Suppressor macrophage (primary cell): ENCODE measurements at regions not wholly inside any gene's neighbourhood (a gene's known extent, or its start where the extent isn't known, plus 50 kb on each side); places are given as distances from the start of the nearest gene placed in this dataset.
A peak's percentile ranks its signal among the peaks of the same experiment; 100 is the strongest.

Source experiments
- DNase-seq, 4 experiments: peaks; one replicate each; pipeline ENCODE4 v3.0.0-alpha.2; 2020 to 2022

DNA sequence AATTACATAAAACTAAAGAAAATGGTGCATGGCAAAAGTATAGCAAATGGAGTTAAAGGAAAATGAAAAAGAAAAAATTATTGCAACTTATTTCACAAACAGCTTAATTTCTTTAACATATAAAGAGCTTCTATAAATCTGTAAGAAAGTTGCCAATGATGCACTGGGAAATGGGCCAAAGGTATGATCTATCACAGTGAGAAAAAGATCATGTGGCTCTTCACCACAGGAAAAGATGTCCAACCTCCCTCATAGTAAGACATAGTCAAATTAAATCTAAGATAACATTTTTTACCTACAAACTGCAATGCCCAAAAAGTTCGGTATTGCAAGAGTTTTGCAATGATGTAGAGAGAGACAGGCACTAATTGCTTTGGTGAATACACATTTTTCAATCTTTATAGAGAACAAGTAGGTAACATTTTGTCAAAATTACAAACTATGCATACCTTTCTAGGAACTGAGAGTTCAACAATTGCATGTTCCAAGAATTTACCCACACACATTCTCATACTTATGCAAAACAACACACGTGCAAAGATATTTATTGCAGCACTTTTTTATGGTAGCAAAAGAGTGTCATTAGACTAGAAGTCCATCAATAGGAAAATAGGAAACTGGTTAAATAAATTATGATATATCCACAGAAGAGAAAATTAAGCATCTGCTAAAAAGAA is 372.6 kb downstream of the QKI start:
- DNase-seq = no peak

DNA sequence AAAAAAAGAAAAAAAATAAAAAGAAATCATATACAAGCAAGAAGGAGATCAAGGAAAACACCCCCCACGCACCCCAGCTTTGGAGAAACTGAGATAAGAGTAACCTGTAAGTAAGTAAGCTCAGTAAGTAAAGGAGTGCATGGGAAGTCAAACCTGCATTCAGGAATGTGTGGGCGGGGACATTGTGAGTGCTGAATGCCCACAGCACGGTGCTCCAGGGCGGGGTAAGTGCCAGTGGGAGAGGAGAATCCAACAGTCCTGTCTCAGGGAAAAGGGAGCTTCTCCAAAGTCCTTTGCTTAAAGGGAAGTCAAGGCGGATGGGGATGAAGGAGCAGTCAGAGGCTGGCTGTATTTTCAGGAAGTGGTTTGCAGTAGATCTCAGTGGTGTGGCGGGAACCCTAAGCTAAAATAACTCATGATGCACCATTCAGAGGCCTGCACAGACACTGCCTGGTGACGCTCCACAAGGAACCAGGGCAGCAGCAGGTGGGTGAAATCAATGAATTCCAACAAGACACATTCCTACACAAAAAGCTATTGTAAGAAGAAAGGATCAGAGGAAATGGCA is 368.0 kb downstream of the QKI start:
- peak; percentile 71 to 83 (median 78) for DNase-seq

DNA sequence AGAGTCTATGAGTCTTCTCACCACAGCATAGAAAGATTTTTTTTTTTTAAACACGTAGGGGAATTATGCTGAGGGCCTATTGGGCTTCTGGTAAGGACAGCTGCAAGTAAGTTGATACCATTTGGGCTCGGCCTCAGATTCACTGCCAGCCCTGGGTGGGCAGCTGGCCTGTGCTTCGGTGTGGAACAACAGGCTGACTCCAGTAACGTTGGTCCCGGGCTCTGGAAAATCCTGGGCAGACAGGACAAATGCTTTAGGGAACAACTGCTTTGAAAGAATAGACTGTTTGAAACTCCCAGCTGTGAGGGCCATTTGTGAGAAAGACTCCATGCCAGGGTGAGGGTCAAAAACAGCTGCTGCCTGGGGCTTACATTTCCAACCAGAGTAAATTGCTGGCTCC is 366.5 kb downstream of the QKI start:
- no peak for DNase-seq

DNA sequence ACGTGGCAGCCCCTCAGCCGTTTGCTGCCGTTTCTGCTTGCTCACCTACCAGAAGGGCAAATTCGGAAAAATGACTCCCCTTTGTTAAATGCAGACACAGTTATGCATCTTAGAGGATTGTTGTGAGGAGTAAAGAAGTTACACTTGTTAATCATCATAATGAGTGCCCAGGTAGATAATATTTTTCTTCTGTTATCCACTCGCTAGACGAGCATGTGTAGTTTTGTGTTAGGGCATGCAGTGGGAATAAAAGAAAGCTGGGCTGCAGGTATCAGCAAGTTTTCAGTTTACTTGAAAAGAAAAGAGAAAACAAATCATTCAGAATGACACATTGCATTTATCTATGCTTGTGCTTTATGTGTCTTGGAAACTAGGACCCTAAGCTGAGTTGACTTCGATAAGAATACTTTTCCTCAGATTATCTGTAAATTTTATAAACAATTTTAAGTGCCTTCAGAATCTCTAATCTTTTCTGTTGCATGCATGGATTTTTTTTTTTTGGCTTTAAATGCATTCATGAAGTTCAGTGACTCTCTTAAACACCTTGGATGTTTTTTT is 365.3 kb downstream of the QKI start:
- no peak for DNase-seq

DNA sequence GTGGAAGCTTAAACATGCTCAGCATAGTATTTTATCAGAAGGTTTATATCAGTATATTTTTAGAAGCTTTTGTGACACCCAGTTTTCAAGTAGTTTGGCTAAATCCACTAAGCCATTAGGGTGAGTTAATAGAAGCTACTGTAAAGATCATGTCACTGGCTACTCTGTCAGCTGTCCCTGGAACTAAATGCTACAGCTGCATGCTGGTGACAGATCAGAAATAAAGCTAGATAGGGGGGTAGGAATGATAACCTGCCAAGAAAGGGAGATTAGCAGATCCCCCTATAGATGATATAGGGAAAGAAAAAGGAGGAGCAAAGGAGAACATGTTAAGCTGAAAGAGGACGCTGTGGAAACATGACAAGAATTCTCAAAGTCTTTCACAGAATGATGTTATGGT is 363.2 kb downstream of the QKI start:
- DNase-seq = no peak

DNA sequence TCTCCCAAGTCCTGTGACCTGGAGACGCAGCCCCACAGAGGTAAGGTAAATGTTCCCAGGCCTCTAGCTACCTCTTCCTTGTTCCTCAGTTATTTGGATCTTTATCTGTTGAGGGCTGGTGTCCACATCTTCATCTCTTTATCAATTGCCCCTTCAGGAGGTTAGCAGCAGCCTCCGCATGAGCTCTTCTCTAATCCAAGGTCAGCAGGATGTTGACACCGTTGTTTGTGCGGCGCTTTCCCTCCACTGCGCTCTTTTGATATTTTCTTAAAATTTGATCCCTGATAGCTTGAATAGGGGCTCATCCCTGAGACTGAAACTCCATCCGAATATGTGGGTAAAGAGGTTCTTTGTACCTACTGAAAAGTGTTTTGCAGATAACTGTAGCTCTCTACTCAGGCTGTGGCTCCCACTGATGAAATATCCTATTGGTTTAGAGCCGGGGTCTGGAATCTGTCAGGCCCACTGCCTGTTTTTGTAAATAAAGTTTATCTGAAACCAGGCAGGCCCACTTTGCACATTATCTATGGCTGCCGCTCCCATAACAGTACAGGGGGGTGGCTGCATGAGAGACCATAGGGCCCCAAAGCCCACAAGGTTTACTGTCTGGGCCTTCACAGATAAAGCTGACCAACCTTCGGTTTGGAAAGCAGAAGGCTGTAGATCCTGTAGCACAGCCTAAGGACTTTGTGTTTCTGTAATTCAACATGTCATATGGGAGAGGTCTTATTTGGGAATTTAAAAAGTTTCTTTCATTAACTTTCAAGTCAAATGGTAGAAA is 362.6 kb downstream of the QKI start:
- DNase-seq = no peak

DNA sequence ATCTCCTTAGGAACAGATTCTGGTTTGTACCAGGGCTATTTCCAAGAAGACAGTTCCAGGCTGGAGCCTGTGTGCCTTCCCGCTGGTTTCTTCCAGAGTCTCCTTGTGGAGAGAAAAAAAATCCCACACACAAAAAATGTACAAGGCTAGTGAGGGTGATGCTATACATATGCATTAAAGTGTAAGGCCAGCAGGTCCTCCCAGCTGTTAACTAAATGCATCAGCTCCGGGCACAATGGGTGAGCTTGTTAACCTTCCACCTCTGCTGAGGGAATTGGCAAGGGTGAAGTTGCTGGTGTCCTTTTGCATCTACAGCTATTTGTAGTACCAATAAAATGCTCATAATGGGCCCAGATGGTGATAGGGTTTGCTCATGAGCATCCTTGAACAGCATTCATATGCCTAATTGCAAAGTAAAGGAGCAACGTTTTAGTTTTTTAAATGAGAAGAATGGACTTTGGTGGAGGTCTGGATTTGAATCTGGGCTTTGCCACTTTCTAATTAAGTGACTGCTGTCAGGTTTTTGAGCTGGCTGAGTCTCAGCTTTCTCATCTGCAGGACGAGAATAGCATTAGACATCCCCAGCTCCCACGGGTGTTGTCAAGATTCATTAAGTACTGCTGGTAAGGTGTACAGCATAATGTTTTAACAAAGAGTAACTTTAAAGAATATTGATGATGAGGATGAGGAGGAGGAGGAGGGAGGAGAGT is 361.8 kb downstream of the QKI start:
- DNase-seq = no peak

DNA sequence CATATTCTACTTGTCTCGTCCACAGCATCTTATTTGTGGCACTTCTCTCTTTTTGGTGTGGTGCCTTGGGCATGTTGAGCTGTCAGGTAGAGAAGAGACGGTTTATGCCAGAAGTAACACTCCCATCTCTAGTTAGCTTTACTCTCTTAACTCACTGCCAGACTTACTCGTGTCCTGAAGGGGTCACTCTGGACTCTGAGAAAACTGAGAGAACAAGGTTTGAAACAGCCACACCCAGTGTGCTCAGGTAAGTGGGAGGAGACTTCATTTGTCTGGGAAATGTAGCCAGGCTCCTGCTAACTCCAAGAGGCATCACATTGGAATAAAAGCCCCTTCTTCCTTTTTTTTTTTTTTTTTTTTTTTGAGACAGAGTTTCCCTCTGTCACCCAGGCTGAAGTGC is 360.8 kb downstream of the QKI start:
- no peak for DNase-seq

DNA sequence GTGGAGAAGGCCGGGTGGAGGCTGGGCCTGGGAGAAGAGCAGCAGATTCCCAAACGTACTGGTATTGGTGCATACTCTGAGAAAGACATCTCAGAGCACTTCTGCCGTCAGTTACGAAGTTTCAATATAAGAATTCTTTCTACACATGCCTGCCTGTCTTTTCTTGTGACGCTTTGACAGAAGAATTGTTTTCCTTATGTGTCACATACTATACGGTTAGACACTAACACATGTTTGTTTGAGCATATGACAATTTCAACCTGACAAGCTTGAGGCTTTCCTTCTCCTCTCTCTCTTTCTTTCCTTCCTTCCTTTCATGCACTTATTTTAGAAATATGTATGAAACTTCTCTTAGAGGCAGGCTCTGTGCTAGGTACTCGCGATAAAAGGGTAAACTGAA is 360.0 kb downstream of the QKI start:
- no peak for DNase-seq

DNA sequence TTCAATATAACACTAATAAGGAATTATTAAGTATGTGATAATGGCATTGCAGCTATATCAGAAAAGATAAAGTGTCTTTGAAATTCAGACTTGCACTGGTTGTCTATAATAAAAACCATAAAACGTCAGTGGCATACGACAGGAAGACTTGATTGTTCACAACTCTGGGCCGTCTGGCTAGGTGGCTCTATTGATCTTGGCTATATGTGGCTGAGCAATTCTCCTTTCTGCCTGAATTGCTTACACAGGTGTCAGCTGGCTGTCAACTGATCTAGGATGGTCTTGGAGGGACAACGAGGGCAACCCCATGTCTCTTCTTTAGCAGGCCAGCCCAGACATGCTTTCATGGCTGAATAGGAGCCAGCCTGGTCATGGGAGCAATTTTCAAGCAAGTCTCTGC is 359.1 kb downstream of the QKI start:
- DNase-seq = no peak

DNA sequence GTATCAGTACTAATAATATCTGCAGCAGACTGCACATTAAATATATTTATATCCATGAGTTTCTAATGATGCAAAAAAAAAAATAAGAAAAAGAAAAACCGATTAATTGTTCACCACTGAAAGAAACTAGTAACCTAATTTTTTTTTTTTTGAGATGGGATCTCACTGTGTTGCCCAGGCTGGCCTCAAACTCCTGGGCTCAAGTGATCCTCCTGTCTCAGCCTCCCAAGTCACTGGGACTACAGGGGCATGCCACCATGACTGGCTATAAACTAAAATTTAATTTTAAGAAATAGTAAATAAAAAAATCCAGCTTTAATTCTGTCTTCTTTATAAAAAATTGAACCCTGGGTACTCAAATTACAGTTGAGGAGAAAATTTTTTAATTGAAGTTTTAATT is 358.2 kb downstream of the QKI start:
- no peak for DNase-seq

DNA sequence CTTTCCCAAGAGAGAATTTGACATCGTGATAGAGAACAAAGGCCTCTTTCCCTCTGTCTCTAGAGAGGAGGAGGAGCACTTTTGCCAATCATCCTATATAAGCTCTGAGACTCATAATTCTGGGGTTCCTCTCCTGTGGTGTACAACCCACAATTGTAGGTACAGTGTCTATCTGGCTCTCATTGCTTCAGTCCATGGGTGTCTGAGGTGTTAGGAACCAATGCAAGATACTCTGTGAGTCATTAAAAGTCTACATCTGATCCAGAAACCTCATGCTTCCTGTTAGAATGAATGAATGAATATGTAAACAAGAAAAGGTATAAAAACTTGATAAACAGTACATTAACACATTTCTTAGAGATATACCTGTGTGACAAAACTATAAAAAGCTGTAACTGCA is 356.7 kb downstream of the QKI start:
- no peak for DNase-seq

DNA sequence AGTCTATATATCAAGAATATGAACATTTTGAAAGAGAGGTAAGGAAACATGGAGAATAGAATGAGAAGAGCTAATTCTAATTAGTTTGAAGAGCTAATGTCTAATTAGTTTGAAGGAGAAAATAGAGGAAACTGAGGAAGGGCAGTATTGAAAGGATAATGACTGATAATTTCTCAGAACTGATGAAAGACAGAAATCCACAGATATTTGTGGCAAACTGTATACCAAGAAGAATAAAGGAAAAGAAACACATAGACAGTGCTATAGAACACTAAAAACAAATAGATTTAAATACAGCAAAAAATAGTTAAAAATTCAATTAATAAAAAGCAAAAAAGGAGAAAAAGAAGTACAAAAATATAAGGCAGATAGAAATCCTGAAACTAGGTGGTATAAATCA is 354.4 kb downstream of the QKI start:
- no peak for DNase-seq

DNA sequence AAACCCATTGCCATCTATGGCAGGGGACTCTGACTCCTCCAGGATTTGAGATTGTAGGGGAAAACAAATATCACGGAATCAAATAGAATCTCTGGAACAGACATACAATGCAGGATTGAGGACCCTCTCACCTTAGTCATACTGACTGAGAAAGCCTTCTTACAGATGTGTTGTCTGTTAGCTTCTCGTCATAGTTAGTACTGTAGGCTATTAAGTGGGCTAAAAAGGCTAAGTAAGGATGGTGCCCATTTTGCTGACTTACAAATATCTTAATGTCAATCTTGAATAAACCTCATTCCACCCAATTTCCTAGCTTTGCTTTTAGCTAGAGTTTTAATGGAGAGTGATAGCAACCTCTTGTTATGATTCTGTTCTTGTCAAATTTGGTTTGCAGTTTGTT is 352.4 kb downstream of the QKI start:
- no peak for DNase-seq

DNA sequence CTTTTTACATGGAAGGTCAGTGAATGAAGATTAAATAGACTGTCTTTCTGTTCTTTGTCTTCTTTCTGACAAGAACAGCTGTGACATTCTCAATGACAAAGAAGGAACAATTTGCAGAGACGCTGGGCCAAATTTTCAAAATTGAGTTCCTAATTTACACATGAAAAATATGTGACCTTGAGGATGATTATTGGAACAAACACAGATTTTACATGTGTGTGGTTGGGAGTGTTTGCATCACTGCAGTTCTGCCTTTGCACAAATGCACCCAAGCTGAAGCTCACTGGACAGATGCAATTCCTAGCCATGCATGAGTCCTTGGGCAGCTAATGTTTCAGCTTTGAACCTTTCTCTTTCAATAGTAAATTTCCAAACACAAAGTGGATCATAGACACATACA is 350.8 kb downstream of the QKI start:
- no peak for DNase-seq

DNA sequence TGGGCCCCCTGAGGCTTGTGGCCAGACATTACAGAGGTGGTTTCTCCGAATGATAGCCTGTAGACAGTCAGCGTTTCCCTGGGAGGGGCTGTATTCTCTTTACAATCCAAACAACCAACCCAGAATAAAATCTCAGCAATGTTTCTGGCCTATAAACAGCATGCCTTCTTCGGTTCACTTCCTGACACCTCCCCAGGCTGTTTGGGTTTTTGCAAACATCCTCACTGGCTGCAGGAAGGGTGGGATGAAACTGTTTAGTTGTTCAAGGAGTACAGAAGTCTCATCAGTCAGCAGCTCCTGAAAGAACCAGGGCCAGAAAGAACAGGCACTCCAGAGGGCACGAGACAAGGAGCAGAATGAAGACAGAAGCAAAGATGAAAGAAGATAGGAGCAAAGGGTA is 350.0 kb downstream of the QKI start:
- no peak for DNase-seq

DNA sequence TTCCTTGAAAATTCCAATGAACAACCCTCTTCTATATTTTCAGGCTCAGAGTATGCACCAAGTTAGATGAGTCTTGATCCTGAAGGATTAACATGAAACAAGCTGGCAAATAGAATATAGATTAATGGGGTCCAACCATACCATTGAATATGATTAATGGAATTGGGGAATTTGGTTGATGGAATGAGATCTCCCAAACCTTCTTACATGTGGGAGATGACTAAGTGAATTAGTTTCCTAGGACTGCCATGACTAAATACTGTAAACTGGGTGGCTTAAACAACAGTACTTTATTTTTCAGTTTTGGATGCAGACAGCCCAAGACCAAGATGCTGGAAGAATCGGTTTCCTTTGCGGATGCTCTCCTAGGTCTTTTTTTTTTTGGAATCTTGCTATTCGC is 347.0 kb downstream of the QKI start:
- DNase-seq = no peak

DNA sequence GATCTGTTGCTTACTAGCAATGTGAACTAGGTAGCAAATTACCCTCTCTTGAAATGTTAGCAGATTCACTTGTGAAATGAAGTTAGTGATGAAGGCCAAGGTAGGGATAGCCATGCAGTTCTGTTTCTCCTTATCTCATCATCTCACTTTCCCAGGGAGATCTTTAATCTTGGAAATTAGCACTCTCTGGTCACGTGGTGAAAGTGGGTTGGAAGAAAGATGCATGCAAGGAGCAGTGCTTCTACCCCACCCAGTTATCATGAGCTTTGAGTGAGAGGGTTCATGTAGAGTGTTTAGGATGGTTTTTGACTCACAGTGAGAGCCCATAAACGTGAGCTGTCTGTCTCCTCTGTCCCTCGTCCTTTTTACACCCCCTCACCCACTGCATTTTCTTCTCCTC is 346.3 kb downstream of the QKI start:
- no peak for DNase-seq

DNA sequence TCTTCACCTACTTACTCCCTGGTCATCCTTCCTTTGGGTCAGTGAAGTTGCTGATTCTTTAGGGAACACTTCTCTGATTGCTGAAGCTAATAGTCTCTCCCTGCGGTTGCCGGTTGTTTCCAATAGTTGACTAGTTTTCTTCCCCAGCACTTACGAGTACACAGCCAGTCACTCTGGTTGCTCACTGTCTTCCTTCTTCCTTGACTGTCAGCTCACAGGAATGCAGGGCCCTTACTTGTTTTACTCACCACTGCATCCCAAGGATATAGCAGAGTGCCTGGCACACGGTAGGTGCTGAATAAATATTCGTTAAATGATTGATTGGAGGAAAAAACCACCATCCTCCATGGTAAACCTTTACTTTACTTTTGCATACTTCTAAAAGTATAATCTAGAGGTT is 345.0 kb downstream of the QKI start:
- DNase-seq = no peak

DNA sequence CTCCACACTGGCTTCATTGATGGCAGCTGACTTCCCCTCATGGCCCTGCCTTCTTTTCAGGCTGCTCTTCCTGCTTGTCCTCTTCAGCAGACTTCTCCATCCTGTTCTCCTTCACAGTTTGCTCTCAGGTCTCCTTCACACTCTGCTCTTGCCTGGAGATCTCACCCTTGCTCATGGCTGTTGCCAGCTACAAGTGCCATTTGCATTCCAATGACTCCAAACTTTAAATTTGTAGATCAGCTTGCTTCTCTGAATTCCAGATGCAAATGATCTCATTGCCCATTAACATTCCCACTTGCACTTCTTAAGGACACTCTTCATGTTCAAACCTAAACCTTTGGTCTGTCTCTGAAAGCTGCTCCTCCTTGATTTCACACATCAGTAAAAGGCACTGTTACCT is 343.0 kb downstream of the QKI start:
- peak in 3 of 4 experiments; percentile 32 to 39 (median 38) for DNase-seq

DNA sequence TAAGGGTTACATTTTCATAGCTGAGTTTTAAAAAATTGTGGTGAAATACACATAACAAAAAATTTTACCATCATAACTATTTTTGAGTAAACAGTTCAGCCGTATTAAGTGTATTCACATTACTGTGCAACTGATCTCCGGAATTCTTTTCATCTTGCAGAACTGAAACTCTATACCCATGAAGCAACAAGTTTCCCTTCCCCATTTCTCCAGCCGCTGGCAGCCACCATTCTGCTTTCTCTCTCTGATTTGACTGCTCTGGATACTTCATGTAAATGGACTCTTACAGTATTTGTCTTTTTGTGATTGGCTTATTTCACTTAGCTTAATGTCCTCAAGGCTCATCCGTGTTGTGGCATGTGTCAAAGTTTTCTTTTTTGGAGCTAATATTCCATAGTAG is 341.6 kb downstream of the QKI start:
- DNase-seq = peak; percentile 82 to 93 (median 89)

DNA sequence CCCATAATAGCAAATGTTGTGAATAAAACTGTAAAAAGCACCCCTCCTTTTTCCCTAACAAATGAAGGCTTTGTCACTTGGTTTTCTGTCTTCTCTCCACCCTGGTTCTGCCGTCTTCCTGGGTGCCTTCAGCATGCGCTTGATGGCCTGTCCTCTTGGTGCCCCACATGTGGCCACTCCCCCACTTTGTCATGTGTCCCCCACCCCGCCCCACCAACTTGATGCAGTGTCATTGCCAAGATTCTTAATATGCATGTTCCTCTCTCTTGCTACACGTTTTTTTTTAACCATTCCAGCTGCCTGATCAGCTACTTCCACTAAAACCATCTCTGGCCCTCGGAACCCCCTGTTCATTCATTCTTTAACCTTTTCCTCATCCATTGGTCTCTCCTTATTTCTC is 340.3 kb downstream of the QKI start:
- DNase-seq = peak; percentile 46 to 73 (median 62)

DNA sequence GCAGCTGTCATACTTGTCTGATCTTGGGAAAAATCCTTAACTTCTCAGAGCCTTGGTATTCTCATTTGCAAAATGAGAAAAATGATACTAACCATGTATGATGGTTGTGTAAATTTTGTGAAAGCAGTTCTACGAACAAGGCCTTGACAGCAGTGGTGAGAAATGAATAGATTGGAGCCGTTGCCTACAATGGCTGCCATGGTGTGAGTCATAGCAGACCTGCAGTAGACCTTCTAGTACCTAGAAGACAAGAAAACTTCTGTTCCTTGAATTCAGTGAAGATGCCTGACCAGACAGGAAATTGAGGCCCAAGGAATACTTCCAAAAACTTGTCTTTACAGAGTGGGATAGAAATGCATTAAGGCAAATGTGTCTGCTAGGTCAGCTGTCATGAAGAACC is 338.9 kb downstream of the QKI start:
- no peak for DNase-seq
